Prostate gland (tissue), 2 donors: ENCODE measurements at regions not wholly inside any gene's neighbourhood (a gene's known extent, or its start where the extent isn't known, plus 50 kb on each side); places are given as distances from the start of the nearest gene placed in this dataset.

Experiments used
- POLR2A ChIP-seq: fragments of 450-650 bp; IDR thresholded peaks from one replicate; pipeline ENCODE4 v1.6.1; 2016; ENCODE audit warnings: antibody characterized with exemption, mild to moderate bottlenecking
- POLR2AphosphoS5 ChIP-seq: sonication (generic); formaldehyde crosslinking; IDR thresholded peaks from one replicate; pipeline ENCODE4 v1.6.1; 2017; ENCODE audit warnings: antibody characterized with exemption
- TF ChIP-seq, protein P1 (sequence below), 4 experiments: fragments of 200-600 bp in 2 of 4; fragments of 450-650 bp in 2 of 4; sonication (generic) in 2 of 4; IDR thresholded peaks; 1 replicate in 3 of 4; 2 replicates in 1 of 4; pipeline ENCODE4 v1.5.1; 2016 to 2019; ENCODE audit warnings: antibody characterized with exemption in 4 of 4, mild to moderate bottlenecking in 2 of 4, moderate library complexity in 2 of 4

DNA sequence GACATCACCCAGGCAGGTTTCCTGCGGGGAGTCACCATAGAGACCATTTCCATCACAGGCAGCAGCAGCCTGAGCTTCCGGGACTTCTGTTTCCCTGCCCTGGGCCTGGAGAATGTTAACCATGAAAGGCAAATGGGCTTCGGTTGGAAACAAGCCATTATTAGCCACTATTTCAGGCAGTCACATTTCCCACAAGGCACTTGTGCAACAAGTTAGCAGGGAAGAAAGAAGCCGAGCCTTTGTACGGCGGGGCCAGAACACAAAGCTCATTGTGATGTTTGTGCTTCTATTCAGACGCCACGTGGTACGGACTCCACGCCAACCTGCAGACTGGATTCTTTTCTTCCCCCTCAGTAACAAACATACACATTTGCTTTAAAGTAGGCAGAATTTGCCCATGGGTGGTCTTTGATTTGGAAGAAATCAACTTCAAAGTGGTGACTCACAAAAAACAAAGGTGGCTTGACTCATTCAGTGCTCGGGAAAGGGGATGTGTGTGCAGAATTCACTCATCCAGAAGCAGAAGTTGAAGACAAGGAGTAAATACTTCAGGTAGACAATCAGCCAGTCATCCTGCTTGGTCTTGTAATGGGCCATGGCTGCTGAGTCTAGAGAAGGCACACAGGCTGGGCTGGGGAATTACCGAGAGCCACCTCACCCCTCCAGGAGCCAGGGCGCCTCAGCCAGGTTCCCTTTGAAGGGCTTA lies 154.2 kb upstream of the PRMT8 start:
- TF ChIP-seq POLR2A (no peak), POLR2AphosphoS5 (no peak)
- TF ChIP-seq, protein P1, sequence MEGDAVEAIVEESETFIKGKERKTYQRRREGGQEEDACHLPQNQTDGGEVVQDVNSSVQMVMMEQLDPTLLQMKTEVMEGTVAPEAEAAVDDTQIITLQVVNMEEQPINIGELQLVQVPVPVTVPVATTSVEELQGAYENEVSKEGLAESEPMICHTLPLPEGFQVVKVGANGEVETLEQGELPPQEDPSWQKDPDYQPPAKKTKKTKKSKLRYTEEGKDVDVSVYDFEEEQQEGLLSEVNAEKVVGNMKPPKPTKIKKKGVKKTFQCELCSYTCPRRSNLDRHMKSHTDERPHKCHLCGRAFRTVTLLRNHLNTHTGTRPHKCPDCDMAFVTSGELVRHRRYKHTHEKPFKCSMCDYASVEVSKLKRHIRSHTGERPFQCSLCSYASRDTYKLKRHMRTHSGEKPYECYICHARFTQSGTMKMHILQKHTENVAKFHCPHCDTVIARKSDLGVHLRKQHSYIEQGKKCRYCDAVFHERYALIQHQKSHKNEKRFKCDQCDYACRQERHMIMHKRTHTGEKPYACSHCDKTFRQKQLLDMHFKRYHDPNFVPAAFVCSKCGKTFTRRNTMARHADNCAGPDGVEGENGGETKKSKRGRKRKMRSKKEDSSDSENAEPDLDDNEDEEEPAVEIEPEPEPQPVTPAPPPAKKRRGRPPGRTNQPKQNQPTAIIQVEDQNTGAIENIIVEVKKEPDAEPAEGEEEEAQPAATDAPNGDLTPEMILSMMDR (IDR thresholded peaks at IDR 0.05), result no peak
